Upper lobe of left lung (tissue), 6 donors: ENCODE measurements at regions not wholly inside any gene's neighbourhood (a gene's known extent, or its start where the extent isn't known, plus 50 kb on each side); places are given as distances from the start of the nearest gene placed in this dataset.

Source experiments
- ATAC-seq, 2 donors: fragments of 200-7000 bp; cut with Tn5 transposase; one replicate each; pipeline ENCODE4 v1.9.1; 2022; ENCODE audit warnings: mild to moderate bottlenecking in 2 of 2, moderate library complexity in 2 of 2; ENCODE audit not compliant: low FRiP score in 2 of 2
- DNase-seq, 2 donors: peaks; one replicate each; pipeline ENCODE4 v3.0.0-alpha.2; 2019 to 2020
- H3K27ac ChIP-seq, 4 donors: fragments of 200-600 bp; sonication (generic); one replicate each; pipeline ENCODE4 v1.5.1; 2016 to 2019
- H3K27me3 ChIP-seq, 4 donors: fragments of 200-600 bp; sonication (generic); one replicate each; pipeline ENCODE4 v1.5.1; 2017 to 2019
- H3K36me3 ChIP-seq, 4 donors: fragments of 200-600 bp; sonication (generic); one replicate each; pipeline ENCODE4 v1.5.1; 2016 to 2019
- H3K4me1 ChIP-seq, 4 donors: fragments of 200-600 bp; sonication (generic); one replicate each; pipeline ENCODE4 v1.5.1; 2018 to 2019
- H3K4me3 ChIP-seq, 4 donors: fragments of 200-600 bp; sonication (generic); one replicate each; pipeline ENCODE4 v1.5.1; 2017 to 2019; ENCODE audit warnings: mild to moderate bottlenecking in 2 of 4, moderate library complexity in 1 of 4
- H3K9me3 ChIP-seq, 4 donors: fragments of 200-600 bp; sonication (generic); one replicate each; pipeline ENCODE4 v1.5.1; 2018 to 2019
- CTCF ChIP-seq, 6 experiments: fragments of 450-650 bp in 4 of 6; fragments of 200-600 bp in 2 of 6; sonication (generic) in 2 of 6; IDR thresholded peaks; one replicate each; pipeline ENCODE4 v1.5.1; 2016 to 2019; ENCODE audit warnings: antibody characterized with exemption in 6 of 6
- EP300 ChIP-seq, 4 donors: sonication (generic); formaldehyde crosslinking; IDR thresholded peaks; one replicate each; pipeline ENCODE4 v1.5.1; 2017; ENCODE audit warnings: antibody characterized with exemption in 4 of 4, control low read depth in 2 of 4
- POLR2A ChIP-seq, 4 donors: fragments of 450-650 bp; IDR thresholded peaks; one replicate each; pipeline ENCODE4 v1.5.1; 2016 to 2017; ENCODE audit warnings: antibody characterized with exemption in 4 of 4, mild to moderate bottlenecking in 2 of 4
- POLR2AphosphoS5 ChIP-seq, 2 donors: sonication (generic); formaldehyde crosslinking; IDR thresholded peaks; one replicate each; pipeline ENCODE4 v1.5.1; 2017; ENCODE audit warnings: antibody characterized with exemption in 2 of 2
- WGBS, 2 donors: methylation state at CpG; one replicate each; pipeline ENCODE4 v1.1.5; 2017 to 2018; 5-methylcytosine and 5-hydroxymethylcytosine counted together
- donor health status: DM: no; HTN: no; CAD: no; lungs with moderate emphysema.
- donor health status: DM: no; HTN: yes; CAD: no; lungs with severe emphysema.

- ATAC-seq (no peak), DNase-seq (no peak)
- Histone ChIP-seq H3K9me3 (no peaks in the 10 kb centered on the region), H3K36me3 (no peaks in the 10 kb centered on the region), H3K4me1 (no peaks in the 10 kb centered on the region), H3K27ac (no peak overlapping the region), H3K4me3 (no peak overlapping the region), H3K27me3 (no peaks in the 10 kb centered on the region)
- TF ChIP-seq POLR2AphosphoS5 (IDR thresholded peaks at IDR 0.05) (no peak), CTCF (IDR thresholded peaks at IDR 0.05) (no peak), POLR2A (IDR thresholded peaks at IDR 0.05) (no peak), EP300 (IDR thresholded peaks at IDR 0.05) (no peak)
- WGBS, 2 donors: 80 to 86% methylated on average over 5 of the region's 5 CpGs
These were observed 70.4 kb upstream of the GPBP1 start for GRCh38 chr5:57103317-57103907.

- H3K4me3 ChIP-seq: no peak overlapping the region
- H3K36me3 ChIP-seq: no peaks in the 10 kb centered on the region
- TF ChIP-seq EP300 (IDR thresholded peaks at IDR 0.05) (no peak), POLR2A (IDR thresholded peaks at IDR 0.05) (no peak), POLR2AphosphoS5 (IDR thresholded peaks at IDR 0.05) (no peak), CTCF (IDR thresholded peaks at IDR 0.05) (no peak)
- no peaks in the 10 kb centered on the region for H3K27me3 ChIP-seq
- no peak overlapping the region for H3K27ac ChIP-seq
- DNase-seq (no peak), ATAC-seq (no peak)
- no peaks in the 10 kb centered on the region for H3K9me3 ChIP-seq
- no peaks in the 10 kb centered on the region for H3K4me1 ChIP-seq
- WGBS, 2 donors: 93 to 96% methylated on average over 2 of the region's 2 CpGs
These were observed 67.2 kb upstream of the GPBP1 start for GRCh38 chr5:57106661-57107060.

GRCh38 chr5:57111993-57112392, 61.9 kb upstream of the GPBP1 start:
- 56 to 60% methylated on average over 2 of the region's 2 CpGs for WGBS, 2 donors
- DNase-seq: no peak
- TF ChIP-seq POLR2A (IDR thresholded peaks at IDR 0.05) (no peak), EP300 (IDR thresholded peaks at IDR 0.05) (no peak), CTCF (IDR thresholded peaks at IDR 0.05) (no peak), POLR2AphosphoS5 (IDR thresholded peaks at IDR 0.05) (no peak)

DNA sequence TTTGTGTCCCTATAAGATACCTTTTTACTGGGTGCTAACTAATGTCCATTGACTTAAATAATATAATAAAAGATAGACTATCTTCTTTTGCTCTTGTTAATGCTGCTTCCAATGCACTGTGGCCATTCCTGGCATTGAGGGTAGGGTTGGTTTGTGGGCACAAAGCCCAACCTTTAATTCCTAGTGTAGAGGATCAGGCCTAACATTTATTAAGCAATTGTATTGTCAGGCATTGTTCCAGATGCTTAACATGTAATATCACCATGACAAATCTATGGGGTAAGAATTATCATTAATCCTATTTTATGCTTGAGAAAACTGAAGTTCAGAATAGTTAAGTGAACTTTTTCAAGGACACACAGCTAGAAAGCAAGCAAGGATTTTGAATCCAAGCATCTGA, 60.4 kb upstream of the GPBP1 start:
- Histone ChIP-seq H3K27ac (no peak overlapping the region), H3K4me1 (no peaks in the 10 kb centered on the region), H3K27me3 (no peaks in the 10 kb centered on the region), H3K4me3 (no peak overlapping the region), H3K9me3 (no peaks in the 10 kb centered on the region), H3K36me3 (no peaks in the 10 kb centered on the region)
- ATAC-seq (no peak), DNase-seq (no peak)
- TF ChIP-seq EP300 (IDR thresholded peaks at IDR 0.05): no peak
- no peak for TF ChIP-seq POLR2AphosphoS5 (IDR thresholded peaks at IDR 0.05)
- no peak for TF ChIP-seq CTCF (IDR thresholded peaks at IDR 0.05)
- TF ChIP-seq POLR2A (IDR thresholded peaks at IDR 0.05): no peak

More at GRCh38 chr5:57111993-57112392, 61.9 kb upstream of the GPBP1 start:
- Histone ChIP-seq H3K27me3 (no peaks in the 10 kb centered on the region), H3K4me1 (no peaks in the 10 kb centered on the region), H3K4me3 (no peak overlapping the region), H3K36me3 (no peaks in the 10 kb centered on the region), H3K9me3 (no peaks in the 10 kb centered on the region), H3K27ac (no peak overlapping the region)
- peak in 1 of 2 donors; percentile 35 for ATAC-seq

GRCh38 chr5:57117596-57117995, 56.3 kb upstream of the GPBP1 start:
- DNase-seq (no peak), ATAC-seq (no peak)
- Histone ChIP-seq H3K9me3 (no peaks in the 10 kb centered on the region), H3K36me3 (no peaks in the 10 kb centered on the region), H3K27ac (no peak overlapping the region), H3K4me1 (no peaks in the 10 kb centered on the region), H3K4me3 (no peak overlapping the region), H3K27me3 (no peaks in the 10 kb centered on the region)
- no peak for TF ChIP-seq POLR2AphosphoS5 (IDR thresholded peaks at IDR 0.05)
- no peak for TF ChIP-seq EP300 (IDR thresholded peaks at IDR 0.05)
- TF ChIP-seq POLR2A (IDR thresholded peaks at IDR 0.05): no peak
- TF ChIP-seq CTCF (IDR thresholded peaks at IDR 0.05): no peak
- WGBS, 2 donors: 36 to 50% methylated on average over 1 of the region's 1 CpG
